IMR-90 (cell line): ENCODE measurements at regions not wholly inside any gene's neighbourhood (a gene's known extent, or its start where the extent isn't known, plus 50 kb on each side); places are given as distances from the start of the nearest gene placed in this dataset.

ENCODE experiments used
- ATAC-seq: fragments of 200-7000 bp; cut with Tn5 transposase; 2 replicates; pipeline ENCODE4 v1.9.1; 2020; ENCODE audit warnings: low read depth, mild to moderate bottlenecking, moderate library complexity
- BruUV-seq: library from RNA; stranded (reverse); fragments of 400-500 nt; replicated peaks from 2 replicates; lab custom pipeline; 2021; lab: Mats Ljungman, UMichigan
- CTCF ChIA-PET: fragments of 300-600 bp; formaldehyde crosslinking; extraction: SDS; loops from one replicate; lab custom pipeline; 2021; ENCODE audit warnings: antibody characterized with exemption; lab: Yijun Ruan, JAX
- POLR2A ChIA-PET: fragments of 300-600 bp; sonication (Branson Sonifier 250); formaldehyde crosslinking; loops from one replicate; lab custom pipeline; 2022; ENCODE audit warnings: antibody characterized with exemption; ENCODE audit not compliant: unreplicated experiment; lab: Charles Lee
- DNase-seq: peaks from one replicate; pipeline ENCODE4 v3.0.0; 2013
- H2AFZ ChIP-seq: replicated peaks from 2 replicates; pipeline ENCODE3; 2013; ENCODE audit warnings: low read length, mild to moderate bottlenecking; ENCODE audit not compliant: poor library complexity
- H2AK5ac ChIP-seq: 2 replicates; pipeline ENCODE4 v1.6.1; 2013; ENCODE audit warnings: low read depth, low read length, inconsistent platforms
- H2AK9ac ChIP-seq: replicated peaks from 2 replicates; pipeline ENCODE3; 2013; ENCODE audit warnings: mild to moderate bottlenecking, low read depth, low read length, moderate library complexity; ENCODE audit not compliant: poor library complexity
- H2BK120ac ChIP-seq: 2 replicates; pipeline ENCODE4 v1.6.1; 2013; ENCODE audit warnings: low read depth, low read length, inconsistent platforms
- H2BK15ac ChIP-seq: 3 replicates; pipeline ENCODE4 v1.6.1; 2013; ENCODE audit warnings: low read depth, low read length, inconsistent platforms
- H2BK20ac ChIP-seq: 2 replicates; pipeline ENCODE4 v1.6.1; 2013; ENCODE audit warnings: low read depth, mild to moderate bottlenecking, inconsistent platforms, low read length, moderate library complexity
- H2BK5ac ChIP-seq: 2 replicates; pipeline ENCODE4 v1.6.1; 2013; ENCODE audit warnings: mild to moderate bottlenecking, low read depth, low read length, inconsistent platforms; ENCODE audit not compliant: poor library complexity, severe bottlenecking
- H3K14ac ChIP-seq: replicated peaks from 2 replicates; pipeline ENCODE4 v1.6.1; 2013; ENCODE audit warnings: low read depth, low read length, inconsistent platforms
- H3K18ac ChIP-seq: 2 replicates; pipeline ENCODE4 v1.6.1; 2013; ENCODE audit warnings: low read depth, low read length, control low read depth
- H3K23ac ChIP-seq: 2 replicates; pipeline ENCODE4 v1.6.1; 2013; ENCODE audit warnings: low read depth, low read length, inconsistent platforms
- H3K27ac ChIP-seq: 2 replicates; pipeline ENCODE4 v1.5.1; 2013; ENCODE audit warnings: mild to moderate bottlenecking, control low read depth, low read length; ENCODE audit not compliant: insufficient read depth
- H3K27me3 ChIP-seq: 2 replicates; pipeline ENCODE4 v1.6.1; 2013; ENCODE audit warnings: low read length; ENCODE audit not compliant: control insufficient read depth, insufficient read depth
- H3K36me3 ChIP-seq: 2 replicates; pipeline ENCODE4 v1.6.1; 2013; ENCODE audit warnings: low read length, mixed read lengths; ENCODE audit not compliant: control insufficient read depth, insufficient read depth
- H3K4ac ChIP-seq: 2 replicates; pipeline ENCODE4 v1.6.1; 2013; ENCODE audit warnings: low read depth, low read length, inconsistent platforms
- H3K4me1 ChIP-seq: 2 replicates; pipeline ENCODE4 v1.6.1; 2013; ENCODE audit warnings: low read length, mixed read lengths; ENCODE audit not compliant: control insufficient read depth, insufficient read depth
- H3K4me2 ChIP-seq: 2 replicates; pipeline ENCODE4 v1.6.1; 2013; ENCODE audit warnings: low read depth, mild to moderate bottlenecking, control low read depth, low read length, moderate library complexity
- H3K4me3 ChIP-seq: 2 replicates; pipeline ENCODE4 v1.5.1; 2013; ENCODE audit warnings: low read depth, mild to moderate bottlenecking, control low read depth, low read length, moderate library complexity; ENCODE audit not compliant: insufficient read depth
- H3K56ac ChIP-seq: 2 replicates; pipeline ENCODE4 v1.6.1; 2013; ENCODE audit warnings: low read length, inconsistent platforms; ENCODE audit not compliant: insufficient read depth; ENCODE audit errors: extremely low read depth
- H3K79me1 ChIP-seq, 2 experiments: 2 replicates each; pipeline ENCODE4 v1.6.1; 2013; ENCODE audit warnings: low read length in 2 of 2, inconsistent platforms in 1 of 2, low read depth in 1 of 2
- H3K9ac ChIP-seq: 2 replicates; pipeline ENCODE4 v1.6.1; 2013; ENCODE audit warnings: low read depth, low read length, control low read depth
- H3K9me1 ChIP-seq: 2 replicates; pipeline ENCODE4 v1.6.1; 2013; ENCODE audit warnings: low read length, inconsistent platforms; ENCODE audit not compliant: insufficient read depth
- H3K9me3 ChIP-seq: 2 replicates; pipeline ENCODE4 v1.6.1; 2013; ENCODE audit warnings: low read length; ENCODE audit not compliant: control insufficient read depth, insufficient read depth
- H4K20me1 ChIP-seq: 2 replicates; pipeline ENCODE4 v1.6.1; 2013; ENCODE audit warnings: low read length, inconsistent platforms; ENCODE audit not compliant: insufficient read depth
- H4K5ac ChIP-seq: 2 replicates; pipeline ENCODE4 v1.6.1; 2013; ENCODE audit warnings: mild to moderate bottlenecking, low read depth, low read length, control low read depth
- H4K8ac ChIP-seq, 2 experiments: 2 replicates each; pipeline ENCODE4 v1.6.1; 2013; ENCODE audit warnings: low read depth in 2 of 2, low read length in 2 of 2, control low read depth in 1 of 2, inconsistent platforms in 1 of 2
- H4K91ac ChIP-seq: 2 replicates; pipeline ENCODE4 v1.6.1; 2013; ENCODE audit warnings: low read depth, low read length, inconsistent platforms; ENCODE audit not compliant: insufficient read depth
- BHLHE40 ChIP-seq: fragments of 150-350 bp; IDR thresholded peaks from 2 replicates; pipeline ENCODE4 v1.6.1; 2016; ENCODE audit warnings: mild to moderate bottlenecking, low read depth, low read length
- CEBPB ChIP-seq: IDR thresholded peaks from 2 replicates; pipeline ENCODE4 v1.6.1; 2012; ENCODE audit warnings: low read depth, low read length, improper control_type of control experiment
- CHD1 ChIP-seq: IDR thresholded peaks from 2 replicates; pipeline ENCODE4 v1.6.1; 2012; ENCODE audit warnings: low read depth, low read length, improper control_type of control experiment
- CTCF ChIP-seq: conservative IDR thresholded peaks from 2 replicates; pipeline ENCODE4 v1.5.1; 2012; ENCODE audit warnings: mild to moderate bottlenecking, low read depth, low read length, improper control_type of control experiment
- FOS ChIP-seq: fragments of 150-350 bp; IDR thresholded peaks from 2 replicates; pipeline ENCODE4 v1.6.1; 2016; ENCODE audit warnings: low read depth, low read length
- MAFK ChIP-seq: IDR thresholded peaks from 2 replicates; pipeline ENCODE4 v1.6.1; 2012; ENCODE audit warnings: low read depth, low read length, improper control_type of control experiment
- MAZ ChIP-seq: IDR thresholded peaks from 2 replicates; pipeline ENCODE4 v1.6.1; 2012; ENCODE audit warnings: low read depth, mild to moderate bottlenecking, low read length, improper control_type of control experiment, moderate library complexity, borderline replicate concordance
- MXI1 ChIP-seq: IDR thresholded peaks from 2 replicates; pipeline ENCODE4 v1.6.1; 2012; ENCODE audit warnings: low read depth, mild to moderate bottlenecking, low read length, moderate library complexity, borderline replicate concordance
- NFE2L2 ChIP-seq: fragments of 150-350 bp; IDR thresholded peaks from 2 replicates; pipeline ENCODE4 v1.6.1; 2016; ENCODE audit warnings: low read depth, mild to moderate bottlenecking, low read length
- POLR2A ChIP-seq: IDR thresholded peaks from 2 replicates; pipeline ENCODE4 v1.6.1; 2012; ENCODE audit warnings: mild to moderate bottlenecking, low read depth, low read length
- RAD21 ChIP-seq: IDR thresholded peaks from 2 replicates; pipeline ENCODE4 v1.6.1; 2012; ENCODE audit warnings: low read length, improper control_type of control experiment
- RCOR1 ChIP-seq: IDR thresholded peaks from 2 replicates; pipeline ENCODE4 v1.6.1; 2012; ENCODE audit warnings: mild to moderate bottlenecking, low read length, improper control_type of control experiment; ENCODE audit not compliant: insufficient replicate concordance
- RFX5 ChIP-seq: IDR thresholded peaks from 2 replicates; pipeline ENCODE4 v1.8.0; 2012; ENCODE audit warnings: low read depth, mild to moderate bottlenecking, low read length, moderate library complexity
- SMC3 ChIP-seq: fragments of 150-350 bp; IDR thresholded peaks from 2 replicates; pipeline ENCODE4 v1.6.1; 2016; ENCODE audit warnings: low read depth, mild to moderate bottlenecking, antibody characterized with exemption, low read length, moderate library complexity
- USF2 ChIP-seq: fragments of 150-350 bp; IDR thresholded peaks from 2 replicates; pipeline ENCODE4 v1.6.1; 2017; ENCODE audit warnings: mild to moderate bottlenecking, antibody characterized with exemption, low read length, low read depth
- WGBS, 2 experiments: methylation state at CpG; one replicate each; pipeline versions ENCODE4 v1.1.5 to v1.1.7; 2013; ENCODE audit warnings: missing lambda C conversion rate in 2 of 2; ENCODE audit not compliant: insufficient read length in 1 of 2; ENCODE audit errors: extremely low coverage in 2 of 2; 5-methylcytosine and 5-hydroxymethylcytosine counted together
- dilution Hi-C: fragments of 300-500 bp; cut with HindIII; formaldehyde crosslinking; loops from one replicate; pipeline ENCODE4 v1.14.3; 2018; ENCODE audit warnings: low sequenced_read_pairs; ENCODE audit not compliant: unreplicated experiment
- in situ Hi-C: fragments of 300-500 bp; cut with MboI; formaldehyde crosslinking; loops from 3 replicates; pipeline ENCODE4 v1.14.3; 2019; ENCODE audit warnings: low sequenced_read_pairs, inconsistent platforms, mixed read lengths
- intact Hi-C: fragments of 100-400 bp; cut with micrococcal nuclease; formaldehyde crosslinking; loops from 2 replicates; pipeline ENCODE4 v1.10.0; 2022
- TF ChIP-seq, protein P1 (sequence below): fragments of 150-350 bp; IDR thresholded peaks from 2 replicates; pipeline ENCODE4 v1.6.1; 2016; ENCODE audit warnings: low read depth, mild to moderate bottlenecking, low read length, moderate library complexity, borderline replicate concordance

- H2BK5ac ChIP-seq = no peak overlapping the region
- no peak overlapping the region for H3K4me2 ChIP-seq
- WGBS, 2 experiments = 67% methylated on average over 1 of the region's 7 CpGs; no CpG with 5 or more reads in 1 of the 2 experiments
- in situ Hi-C loops = no loop called here
- no peak overlapping the region for H3K27ac ChIP-seq
- no peaks in the 10 kb centered on the region for H3K4me1 ChIP-seq
- no peaks in the 10 kb centered on the region for H3K36me3 ChIP-seq
- no peak overlapping the region for H3K18ac ChIP-seq
- H2AK9ac ChIP-seq = no peak overlapping the region
- no peaks in the 10 kb centered on the region for H3K9me1 ChIP-seq
- dilution Hi-C loops = no loop called here
- no peak overlapping the region for H4K5ac ChIP-seq
- H2BK120ac ChIP-seq = no peak overlapping the region
- intact Hi-C loops = no loop called here
- H2BK20ac ChIP-seq = no peak overlapping the region
- H3K27me3 ChIP-seq = peaks cover 4% of the 10 kb centered on the region; the same call in 1 of the 2 replicates
- POLR2A ChIA-PET = no interaction called here
- BruUV-seq = no TSS peak
- H3K23ac ChIP-seq = no peak overlapping the region
- no peak overlapping the region for H2BK15ac ChIP-seq
- H2AFZ ChIP-seq = no peak overlapping the region
- no peak overlapping the region for H3K14ac ChIP-seq
- no peaks in the 10 kb centered on the region for H4K20me1 ChIP-seq
- H3K4ac ChIP-seq = no peak overlapping the region
- H3K79me1 ChIP-seq = no peaks in the 10 kb centered on the region
- no peak overlapping the region for H3K56ac ChIP-seq
- peaks cover 3% of the 10 kb centered on the region; the same call in 1 of the 2 replicates for H3K9me3 ChIP-seq
- CTCF ChIA-PET = no interaction called here
- ATAC-seq = no peak
- H4K91ac ChIP-seq = no peak overlapping the region
- H4K8ac ChIP-seq = no peak overlapping the region
- no peak for TF ChIP-seq BHLHE40
- no peak for TF ChIP-seq FOS
- TF ChIP-seq RAD21 = no peak
- no peak for TF ChIP-seq MAZ
- no peak for TF ChIP-seq MAFK
- TF ChIP-seq CEBPB = no peak
- TF ChIP-seq, protein P1, sequence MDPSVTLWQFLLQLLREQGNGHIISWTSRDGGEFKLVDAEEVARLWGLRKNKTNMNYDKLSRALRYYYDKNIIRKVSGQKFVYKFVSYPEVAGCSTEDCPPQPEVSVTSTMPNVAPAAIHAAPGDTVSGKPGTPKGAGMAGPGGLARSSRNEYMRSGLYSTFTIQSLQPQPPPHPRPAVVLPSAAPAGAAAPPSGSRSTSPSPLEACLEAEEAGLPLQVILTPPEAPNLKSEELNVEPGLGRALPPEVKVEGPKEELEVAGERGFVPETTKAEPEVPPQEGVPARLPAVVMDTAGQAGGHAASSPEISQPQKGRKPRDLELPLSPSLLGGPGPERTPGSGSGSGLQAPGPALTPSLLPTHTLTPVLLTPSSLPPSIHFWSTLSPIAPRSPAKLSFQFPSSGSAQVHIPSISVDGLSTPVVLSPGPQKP = no peak
- no peak for TF ChIP-seq CTCF
- no peak for TF ChIP-seq POLR2A
- no peak for TF ChIP-seq MXI1
- TF ChIP-seq NFE2L2 = no peak
- TF ChIP-seq USF2 = no peak
- no peak for TF ChIP-seq RFX5
- TF ChIP-seq RCOR1 = no peak
- TF ChIP-seq SMC3 = no peak
- no peak for TF ChIP-seq CHD1
- no peak for DNase-seq
- no peak overlapping the region for H3K9ac ChIP-seq
- no peak overlapping the region for H2AK5ac ChIP-seq
- H3K4me3 ChIP-seq = no peak overlapping the region
Observed at GRCh38 chr14:79920180-79920692, 291.1 kb downstream of the DIO2 start.
